Mesenchymal stem cell (in vitro differentiated cells and primary cell): ENCODE measurements at regions not wholly inside any gene's neighbourhood (a gene's known extent, or its start where the extent isn't known, plus 50 kb on each side); places are given as distances from the start of the nearest gene placed in this dataset.

Experiments used
- DNase-seq: peaks from one replicate; pipeline ENCODE4 v3.0.0-alpha.2; 2013
- H2AFZ ChIP-seq: one replicate; pipeline ENCODE4 v1.6.1; 2013; ENCODE audit warnings: low read depth, mild to moderate bottlenecking, control low read depth, inconsistent platforms, low read length, moderate library complexity
- H2AK5ac ChIP-seq: 2 replicates; pipeline ENCODE4 v1.6.1; 2013; ENCODE audit warnings: low read length, moderate library complexity, mild to moderate bottlenecking, inconsistent platforms; ENCODE audit not compliant: severe bottlenecking
- H2BK120ac ChIP-seq: one replicate; pipeline ENCODE4 v1.6.1; 2013; ENCODE audit warnings: low read depth, mild to moderate bottlenecking, inconsistent platforms, low read length, moderate library complexity
- H2BK12ac ChIP-seq, 2 experiments: one replicate each; pipeline ENCODE4 v1.6.1; 2013; ENCODE audit warnings: inconsistent platforms in 2 of 2, low read length in 2 of 2, mild to moderate bottlenecking in 2 of 2, moderate library complexity in 2 of 2, control low read depth in 1 of 2
- H2BK15ac ChIP-seq: one replicate; pipeline ENCODE4 v1.6.1; 2013; ENCODE audit warnings: mild to moderate bottlenecking, low read depth, inconsistent platforms; ENCODE audit not compliant: poor library complexity, severe bottlenecking
- H2BK5ac ChIP-seq: 2 replicates; pipeline ENCODE4 v1.6.1; 2013; ENCODE audit warnings: low read depth, mild to moderate bottlenecking, low read length, control low read depth, inconsistent platforms; ENCODE audit not compliant: poor library complexity, severe bottlenecking
- H3K14ac ChIP-seq, 2 experiments: one replicate each; pipeline ENCODE4 v1.6.1; 2013; ENCODE audit warnings: inconsistent platforms in 2 of 2, low read length in 2 of 2, control low read depth in 1 of 2, mild to moderate bottlenecking in 1 of 2, moderate library complexity in 1 of 2
- H3K18ac ChIP-seq, 2 experiments: one replicate each; pipeline ENCODE4 v1.6.1; 2013; ENCODE audit warnings: inconsistent platforms in 2 of 2, low read length in 2 of 2, control low read depth in 1 of 2, low read depth in 1 of 2, mild to moderate bottlenecking in 1 of 2
- H3K23ac ChIP-seq, 2 experiments: one replicate each; pipeline ENCODE4 v1.6.1; 2013; ENCODE audit warnings: inconsistent platforms in 2 of 2, low read length in 2 of 2, mild to moderate bottlenecking in 2 of 2, moderate library complexity in 2 of 2, control low read depth in 1 of 2
- H3K27ac ChIP-seq: 2 replicates; pipeline ENCODE4 v1.5.1; 2013; ENCODE audit warnings: mild to moderate bottlenecking, moderate library complexity, low read length, control low read depth, inconsistent platforms; ENCODE audit not compliant: poor library complexity, severe bottlenecking
- H3K27me3 ChIP-seq, 2 experiments: 2 replicates each; pipeline versions ENCODE4 v1.6.1 to v1.7.0; 2013; ENCODE audit warnings: low read length in 2 of 2, mild to moderate bottlenecking in 2 of 2, moderate library complexity in 2 of 2, control low read depth in 1 of 2, inconsistent platforms in 1 of 2; ENCODE audit not compliant: control insufficient read depth in 1 of 2, insufficient read depth in 1 of 2
- H3K36me3 ChIP-seq, 2 experiments: 2 replicates each; pipeline versions ENCODE4 v1.6.1 to v1.7.0; 2013; ENCODE audit warnings: low read length in 2 of 2, control low read depth in 1 of 2, inconsistent platforms in 1 of 2, low read depth in 1 of 2, mild to moderate bottlenecking in 1 of 2; ENCODE audit not compliant: insufficient read depth in 2 of 2, control insufficient read depth in 1 of 2
- H3K4ac ChIP-seq, 2 experiments: one replicate each; pipeline ENCODE4 v1.6.1; 2013; ENCODE audit warnings: inconsistent platforms in 2 of 2, low read length in 2 of 2, mild to moderate bottlenecking in 2 of 2, moderate library complexity in 2 of 2, control low read depth in 1 of 2, low read depth in 1 of 2
- H3K4me1 ChIP-seq: 2 replicates; pipeline ENCODE4 v1.6.1; 2013; ENCODE audit warnings: low read depth, low read length, control low read depth; ENCODE audit not compliant: control insufficient read depth, insufficient read depth
- H3K4me2 ChIP-seq: 2 replicates; pipeline ENCODE4 v1.6.1; 2013; ENCODE audit warnings: low read length, mild to moderate bottlenecking, inconsistent platforms; ENCODE audit not compliant: poor library complexity, severe bottlenecking
- H3K4me3 ChIP-seq, 2 experiments: 2 replicates each; pipeline versions ENCODE4 v1.5.1 to v1.7.0; 2013; ENCODE audit warnings: low read length in 2 of 2, mild to moderate bottlenecking in 2 of 2, control low read depth in 1 of 2, low read depth in 1 of 2; ENCODE audit not compliant: insufficient read depth in 1 of 2
- H3K79me1 ChIP-seq: replicated peaks from 2 replicates; pipeline ENCODE4 v1.6.1; 2013; ENCODE audit warnings: mild to moderate bottlenecking, control low read depth, low read length, inconsistent platforms; ENCODE audit not compliant: poor library complexity, severe bottlenecking
- H3K9ac ChIP-seq: 2 replicates; pipeline ENCODE4 v1.7.0; 2013; ENCODE audit warnings: mild to moderate bottlenecking, low read length, moderate library complexity
- H3K9me3 ChIP-seq: 2 replicates; pipeline ENCODE4 v1.7.0; 2013; ENCODE audit warnings: mild to moderate bottlenecking, low read length; ENCODE audit not compliant: control insufficient read depth
- H4K8ac ChIP-seq: one replicate; pipeline ENCODE4 v1.6.1; 2013; ENCODE audit warnings: inconsistent platforms, mild to moderate bottlenecking, low read length, moderate library complexity
- H4K91ac ChIP-seq: one replicate; pipeline ENCODE4 v1.6.1; 2013; ENCODE audit warnings: mild to moderate bottlenecking, low read length, inconsistent platforms
- WGBS: methylation state at CpG from one replicate; pipeline ENCODE4 v1.1.7; 2013; ENCODE audit warnings: mixed read lengths; 5-methylcytosine and 5-hydroxymethylcytosine counted together

DNA sequence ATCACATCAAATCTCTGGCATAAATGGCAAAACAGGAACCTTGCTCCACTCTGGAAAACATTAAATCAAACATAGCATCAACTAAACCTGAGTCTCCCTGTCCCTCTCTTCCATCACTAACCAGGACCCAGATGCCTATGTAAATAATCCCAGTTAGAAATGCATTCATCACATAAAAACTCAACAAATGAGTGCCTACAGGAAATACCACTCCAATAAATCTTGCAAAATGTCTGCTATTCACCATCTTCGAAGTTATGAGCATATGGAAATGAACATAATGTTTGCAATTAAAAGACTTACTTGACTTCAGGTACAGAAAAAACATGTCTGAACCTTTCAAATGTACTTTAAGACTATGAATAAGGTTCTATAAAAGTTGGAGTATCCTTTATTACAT, 425.0 kb downstream of the CDH11 start:
- Histone ChIP-seq H2BK12ac (no peak overlapping the region), H3K4me2 (no peak overlapping the region), H2AK5ac (no peak overlapping the region), H3K4me1 (no peaks in the 10 kb centered on the region), H2BK15ac (no peak overlapping the region), H2BK120ac (no peak overlapping the region), H3K36me3 (no peaks in the 10 kb centered on the region), H3K4ac (no peak overlapping the region), H3K9me3 (no peaks in the 10 kb centered on the region), H3K4me3 (no peak overlapping the region), H3K27ac (no peak overlapping the region), H3K9ac (no peak overlapping the region), H4K91ac (no peak overlapping the region), H2BK5ac (no peak overlapping the region), H3K23ac (no peak overlapping the region), H2AFZ (no peak overlapping the region), H4K8ac (no peak overlapping the region), H3K79me1 (no peaks in the 10 kb centered on the region), H3K27me3 (no peaks in the 10 kb centered on the region), H3K18ac (no peak overlapping the region), H3K14ac (no peak overlapping the region)
- WGBS = no CpG with 5 or more reads among the region's 1 CpG
- peak; percentile 29 for DNase-seq

GRCh38 chr16:64695684-64696083, 426.2 kb downstream of the CDH11 start:
- no peak overlapping the region for H4K8ac ChIP-seq
- peak; percentile 96 for DNase-seq
- H2BK5ac ChIP-seq = no peak overlapping the region
- no peaks in the 10 kb centered on the region for H3K27me3 ChIP-seq
- H3K9me3 ChIP-seq = no peaks in the 10 kb centered on the region
- no peak overlapping the region for H3K23ac ChIP-seq
- H3K4ac ChIP-seq = no peak overlapping the region
- H3K4me1 ChIP-seq = no peaks in the 10 kb centered on the region
- no peak overlapping the region for H4K91ac ChIP-seq
- H3K9ac ChIP-seq = no peak overlapping the region
- no peak overlapping the region for H2AFZ ChIP-seq
- H2AK5ac ChIP-seq = no peak overlapping the region
- H2BK120ac ChIP-seq = no peak overlapping the region
- H3K4me3 ChIP-seq = no peak overlapping the region
- H2BK15ac ChIP-seq = no peak overlapping the region
- H3K18ac ChIP-seq = peak overlapping the region in 1 of 2 experiments; percentile 22
- H3K79me1 ChIP-seq = no peaks in the 10 kb centered on the region
- H3K14ac ChIP-seq = no peak overlapping the region
- no peak overlapping the region for H3K27ac ChIP-seq
- H2BK12ac ChIP-seq = no peak overlapping the region
- H3K4me2 ChIP-seq = no peak overlapping the region
- WGBS = 46% methylated on average over 4 of the region's 4 CpGs
- no peaks in the 10 kb centered on the region for H3K36me3 ChIP-seq

DNA sequence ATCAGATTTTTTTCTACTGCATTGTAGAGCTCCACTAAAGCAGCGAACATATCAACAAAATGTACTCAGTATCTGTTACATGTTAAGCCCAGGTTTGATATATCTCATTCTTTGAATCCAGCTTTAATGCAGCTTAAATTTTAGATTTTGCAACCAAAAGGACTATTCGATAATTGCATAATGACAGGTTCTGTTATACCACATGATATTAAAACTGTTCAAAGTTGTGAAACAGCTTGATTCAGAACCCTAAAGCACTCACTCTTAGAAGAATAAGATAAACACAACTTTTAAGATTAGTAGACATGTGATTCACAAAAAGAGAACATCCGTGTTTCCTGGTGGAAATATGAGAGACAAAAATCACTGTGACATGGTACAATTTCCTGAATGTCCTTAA, 427.9 kb downstream of the CDH11 start:
- Histone ChIP-seq H3K14ac (no peak overlapping the region), H3K23ac (no peak overlapping the region), H3K36me3 (no peaks in the 10 kb centered on the region), H2BK120ac (no peak overlapping the region), H3K4me2 (no peak overlapping the region), H3K4ac (no peak overlapping the region), H3K27ac (no peak overlapping the region), H4K8ac (no peak overlapping the region), H2BK12ac (no peak overlapping the region), H3K9ac (no peak overlapping the region), H4K91ac (no peak overlapping the region), H2BK15ac (no peak overlapping the region), H3K27me3 (no peaks in the 10 kb centered on the region), H3K4me3 (no peak overlapping the region), H3K4me1 (no peaks in the 10 kb centered on the region), H2BK5ac (no peak overlapping the region), H3K9me3 (no peaks in the 10 kb centered on the region), H3K18ac (no peak overlapping the region), H3K79me1 (no peaks in the 10 kb centered on the region), H2AK5ac (no peak overlapping the region), H2AFZ (no peak overlapping the region)
- 79% methylated on average over 2 of the region's 3 CpGs for WGBS
- DNase-seq = peak; percentile 30

DNA sequence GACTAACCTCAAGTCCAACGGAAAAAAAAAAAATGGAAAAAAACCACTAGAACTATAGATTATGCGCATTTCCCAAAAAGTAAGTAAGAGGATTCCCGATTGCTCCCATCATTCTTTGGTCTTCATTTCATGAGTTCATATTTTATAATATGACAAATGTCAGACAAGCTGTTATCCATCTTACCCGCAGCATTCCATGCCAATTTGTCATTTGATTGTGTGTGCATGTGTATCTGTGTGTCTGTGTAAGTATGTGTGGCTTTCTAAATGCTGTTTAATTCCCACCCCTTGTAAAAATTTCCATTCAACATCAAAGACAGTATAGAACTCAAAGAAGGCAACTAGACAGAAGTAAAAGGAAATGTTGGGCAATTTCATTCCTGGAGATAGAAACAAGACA, 434.1 kb downstream of the CDH11 start:
- DNase-seq = no peak
- Histone ChIP-seq H3K9ac (no peak overlapping the region), H3K36me3 (no peaks in the 10 kb centered on the region), H4K91ac (no peak overlapping the region), H2BK5ac (no peak overlapping the region), H3K4me2 (no peak overlapping the region), H3K27ac (no peak overlapping the region), H3K27me3 (no peaks in the 10 kb centered on the region), H2AK5ac (no peak overlapping the region), H3K4me1 (no peaks in the 10 kb centered on the region), H3K4me3 (no peak overlapping the region), H2BK120ac (no peak overlapping the region), H2BK12ac (no peak overlapping the region), H3K9me3 (no peaks in the 10 kb centered on the region), H3K18ac (no peak overlapping the region), H4K8ac (no peak overlapping the region), H3K4ac (no peak overlapping the region), H3K23ac (no peak overlapping the region), H3K79me1 (no peaks in the 10 kb centered on the region), H3K14ac (no peak overlapping the region), H2BK15ac (no peak overlapping the region), H2AFZ (no peak overlapping the region)
- 89% methylated on average over 1 of the region's 4 CpGs for WGBS
